Lower leg skin (tissue), 4 donors: ENCODE measurements at regions not wholly inside any gene's neighbourhood (a gene's known extent, or its start where the extent isn't known, plus 50 kb on each side); places are given as distances from the start of the nearest gene placed in this dataset.

Experiments
- DNase-seq, 2 donors: peaks; one replicate each; pipeline ENCODE4 v3.0.0-alpha.2; 2019; ENCODE audit warnings: low spot score in 2 of 2
- H3K4me3 ChIP-seq: fragments of 200-600 bp; sonication (generic); 2 replicates; pipeline ENCODE4 v1.5.1; 2017; ENCODE audit warnings: mild to moderate bottlenecking, low read depth; ENCODE audit not compliant: poor library complexity, severe bottlenecking
- POLR2A ChIP-seq, 2 donors: fragments of 450-650 bp; IDR thresholded peaks; one replicate each; pipeline ENCODE4 v1.6.1; 2016 to 2017; ENCODE audit warnings: antibody characterized with exemption in 2 of 2, mild to moderate bottlenecking in 1 of 2, moderate library complexity in 1 of 2
- WGBS, 2 donors: methylation state at CpG; one replicate each; pipeline ENCODE4 v1.1.5; 2018; 5-methylcytosine and 5-hydroxymethylcytosine counted together
- intact Hi-C: fragments of 100-400 bp; cut with DNase I; formaldehyde crosslinking; loops from one replicate; pipeline ENCODE4 v1.15.0; 2023; ENCODE audit warnings: low total_unique reads
- TF ChIP-seq, protein P1 (sequence below), 3 donors: fragments of 450-650 bp; IDR thresholded peaks; one replicate each; pipeline ENCODE4 v1.5.1; 2016; ENCODE audit warnings: antibody characterized with exemption in 3 of 3, mild to moderate bottlenecking in 3 of 3, moderate library complexity in 2 of 3

- DNase-seq: no peak
- intact Hi-C loops: loop anchor here (5.0 to 10.0 kb wide), 3 partner anchors 195 to 478 kb away; no protein-coding TSS in a partner anchor
- 73 to 78% methylated on average over 5 of the region's 5 CpGs for WGBS, 2 donors
- H3K4me3 ChIP-seq: no peak overlapping the region
- no peak for TF ChIP-seq POLR2A (IDR thresholded peaks at IDR 0.05)
- TF ChIP-seq, protein P1, sequence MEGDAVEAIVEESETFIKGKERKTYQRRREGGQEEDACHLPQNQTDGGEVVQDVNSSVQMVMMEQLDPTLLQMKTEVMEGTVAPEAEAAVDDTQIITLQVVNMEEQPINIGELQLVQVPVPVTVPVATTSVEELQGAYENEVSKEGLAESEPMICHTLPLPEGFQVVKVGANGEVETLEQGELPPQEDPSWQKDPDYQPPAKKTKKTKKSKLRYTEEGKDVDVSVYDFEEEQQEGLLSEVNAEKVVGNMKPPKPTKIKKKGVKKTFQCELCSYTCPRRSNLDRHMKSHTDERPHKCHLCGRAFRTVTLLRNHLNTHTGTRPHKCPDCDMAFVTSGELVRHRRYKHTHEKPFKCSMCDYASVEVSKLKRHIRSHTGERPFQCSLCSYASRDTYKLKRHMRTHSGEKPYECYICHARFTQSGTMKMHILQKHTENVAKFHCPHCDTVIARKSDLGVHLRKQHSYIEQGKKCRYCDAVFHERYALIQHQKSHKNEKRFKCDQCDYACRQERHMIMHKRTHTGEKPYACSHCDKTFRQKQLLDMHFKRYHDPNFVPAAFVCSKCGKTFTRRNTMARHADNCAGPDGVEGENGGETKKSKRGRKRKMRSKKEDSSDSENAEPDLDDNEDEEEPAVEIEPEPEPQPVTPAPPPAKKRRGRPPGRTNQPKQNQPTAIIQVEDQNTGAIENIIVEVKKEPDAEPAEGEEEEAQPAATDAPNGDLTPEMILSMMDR (IDR thresholded peaks at IDR 0.05): no peak
These were observed 51.1 kb upstream of the POMGNT2 start for GRCh38 chr3:43156812-43157455.

DNA sequence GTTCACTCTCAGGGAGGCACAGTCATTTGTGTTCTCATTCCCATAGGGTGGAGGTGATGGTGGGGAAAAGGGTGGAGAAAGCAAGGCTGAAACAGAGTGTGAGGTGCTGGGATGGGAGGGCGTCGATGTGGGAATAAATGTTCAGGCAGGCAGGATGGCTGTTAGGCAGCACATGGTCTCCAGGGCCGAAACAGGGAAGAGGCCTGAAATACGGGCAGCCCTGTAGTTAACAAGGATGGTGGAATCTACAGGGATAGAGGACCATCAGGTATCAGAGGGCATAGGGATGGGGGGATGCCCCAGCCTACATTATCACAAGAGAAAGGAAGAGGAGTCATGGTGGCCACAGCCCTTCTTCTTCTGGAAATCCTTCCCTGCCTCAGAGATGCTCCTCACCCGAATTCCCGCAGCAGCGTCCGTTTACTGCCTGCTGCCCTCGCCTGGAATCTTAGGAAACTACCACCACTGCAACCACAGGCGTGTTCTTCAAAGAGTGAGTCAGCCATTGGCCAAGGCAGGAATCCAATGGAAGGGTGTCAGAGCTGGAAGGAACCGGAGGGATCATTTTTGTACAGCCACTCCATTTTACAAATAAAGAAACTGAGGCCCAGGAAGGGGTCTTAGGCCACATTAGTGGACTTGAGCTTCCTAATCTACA lies 49.7 kb upstream of the POMGNT2 start:
- intact Hi-C loops: loop anchor here (5.0 to 10.0 kb wide), 3 partner anchors 193 to 479 kb away; no protein-coding TSS in a partner anchor
- WGBS, 2 donors: 28 to 45% methylated on average over 11 of the region's 11 CpGs
- H3K4me3 ChIP-seq: no peak overlapping the region
- no peak for TF ChIP-seq POLR2A (IDR thresholded peaks at IDR 0.05)
- TF ChIP-seq, protein P1 (IDR thresholded peaks at IDR 0.05): peak in 1 of 3 donors; percentile 7
- DNase-seq: peak; percentile 68 to 93
